SIG-M5 (cell line): ENCODE measurements at regions not wholly inside any gene's neighbourhood (a gene's known extent, or its start where the extent isn't known, plus 50 kb on each side); places are given as distances from the start of the nearest gene placed in this dataset.

Experiments
- DNase-seq: peaks from one replicate; lab custom pipeline; 2025; lab: John Stamatoyannopoulos, UW

GRCh38 chr22:22038178-22038880, 55.7 kb upstream of the TOP3B start:
- no peak for DNase-seq

GRCh38 chr22:22037740-22038139, 55.2 kb upstream of the TOP3B start:
- DNase-seq = no peak

DNA sequence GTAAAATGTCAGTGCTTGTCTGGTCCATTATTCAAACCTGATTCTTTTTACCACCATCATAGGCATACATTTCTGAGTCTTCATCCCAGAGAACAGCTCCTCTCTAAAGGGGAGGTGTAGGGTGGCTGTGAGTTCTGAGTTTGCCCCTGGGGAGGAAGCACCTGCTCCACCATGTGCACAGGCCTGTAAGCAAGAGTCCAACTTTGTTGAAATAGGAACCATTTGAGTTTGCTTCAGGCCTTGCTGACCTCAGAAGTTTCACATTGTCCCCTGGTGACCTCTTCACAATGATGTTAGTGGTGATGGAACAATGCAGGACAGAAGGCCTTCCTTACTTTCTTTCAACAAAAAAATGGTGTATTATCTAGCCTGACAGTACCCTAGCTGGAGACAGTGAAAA, 54.6 kb upstream of the TOP3B start:
- DNase-seq = no peak

DNA sequence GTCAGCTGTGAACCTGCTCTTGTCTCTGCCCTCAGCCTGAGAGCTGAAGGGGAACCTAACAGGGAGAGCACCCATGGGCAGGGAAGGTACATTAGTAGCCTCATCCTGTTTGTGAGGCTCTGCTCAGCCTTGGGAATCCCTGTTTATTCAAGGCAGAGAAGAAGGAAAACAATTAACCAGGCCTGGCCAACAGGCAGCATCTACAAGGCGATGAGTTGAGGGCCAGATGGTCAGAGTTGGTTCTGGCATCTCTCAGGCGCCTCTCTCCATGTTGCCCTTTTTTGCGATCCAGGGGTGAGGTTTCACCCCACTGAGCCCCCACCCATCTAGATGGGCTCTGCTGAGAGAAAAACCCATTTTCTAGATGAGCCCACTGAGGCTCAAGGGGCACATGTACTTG, 54.0 kb upstream of the TOP3B start:
- DNase-seq = no peak

DNA sequence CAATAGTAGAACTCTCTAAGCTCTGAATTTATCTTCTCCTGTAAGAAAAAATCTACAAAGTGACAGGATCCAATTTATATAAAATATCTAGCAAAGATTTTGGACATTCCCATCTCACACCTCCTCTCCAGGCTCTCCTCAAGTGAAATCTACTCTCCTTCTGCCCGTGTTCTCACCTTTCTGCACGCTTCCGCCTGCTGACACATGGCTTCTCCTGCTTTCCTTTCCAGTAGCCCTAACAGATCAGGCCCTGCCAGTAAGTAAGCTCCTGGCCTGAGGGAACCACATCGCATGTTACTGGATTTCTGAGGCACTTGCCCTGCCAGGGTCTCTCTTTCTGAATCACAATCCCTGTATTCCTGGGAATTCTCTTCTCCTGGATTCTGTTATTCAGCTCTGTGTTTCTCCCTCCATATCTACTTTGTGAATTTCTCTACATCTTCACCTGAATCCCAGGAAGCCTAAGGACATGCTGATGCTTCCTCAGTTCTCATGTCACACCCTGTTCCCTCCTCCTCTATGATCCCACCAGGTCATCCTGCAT, 53.3 kb upstream of the TOP3B start:
- no peak for DNase-seq

- no peak for DNase-seq
Observed at GRCh38 chr22:22035203-22035602, 52.6 kb upstream of the TOP3B start.

DNA sequence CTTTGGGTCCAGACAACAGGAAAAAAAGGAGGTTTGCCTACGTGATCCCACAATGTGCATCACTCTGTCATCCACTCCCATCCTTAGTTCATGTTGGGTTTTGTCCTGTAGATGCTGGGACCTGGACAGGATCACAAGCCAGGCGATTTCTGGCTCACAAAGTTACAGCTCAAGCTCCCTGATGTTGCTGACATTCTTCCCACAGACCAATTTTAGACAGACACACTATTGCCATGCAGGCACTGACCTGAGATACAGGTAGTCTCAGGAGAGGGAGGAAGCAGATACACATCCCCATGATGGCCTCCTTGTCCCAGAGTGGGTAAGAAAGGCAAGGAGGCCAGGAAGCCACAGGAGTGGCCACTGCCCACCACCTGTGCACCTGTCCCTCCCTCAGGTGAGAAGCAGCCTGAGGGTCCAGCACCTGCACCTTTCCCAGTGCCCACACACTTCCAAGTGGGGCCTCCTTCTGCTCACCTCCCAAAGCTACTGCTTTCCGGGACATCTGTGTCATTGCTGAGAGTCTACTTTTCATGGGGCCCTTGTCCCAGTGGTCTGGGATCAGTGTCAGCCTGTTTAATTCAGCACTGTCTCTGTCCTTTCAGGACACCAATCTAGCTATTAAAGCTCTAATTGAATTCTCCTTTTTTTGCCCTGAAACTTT, 52.0 kb upstream of the TOP3B start:
- DNase-seq = no peak

- no peak for DNase-seq
Observed at GRCh38 chr22:22033803-22034468, 51.3 kb upstream of the TOP3B start.

GRCh38 chr22:22032906-22033802, 50.6 kb upstream of the TOP3B start:
- no peak for DNase-seq

GRCh38 chr22:22032099-22032905, 49.7 kb upstream of the TOP3B start:
- no peak for DNase-seq
